ENCODE measurements at regions not wholly inside any gene's neighbourhood (a gene's known extent, or its start where the extent isn't known, plus 50 kb on each side); places are given as distances from the start of the nearest gene placed in this dataset.

DNA sequence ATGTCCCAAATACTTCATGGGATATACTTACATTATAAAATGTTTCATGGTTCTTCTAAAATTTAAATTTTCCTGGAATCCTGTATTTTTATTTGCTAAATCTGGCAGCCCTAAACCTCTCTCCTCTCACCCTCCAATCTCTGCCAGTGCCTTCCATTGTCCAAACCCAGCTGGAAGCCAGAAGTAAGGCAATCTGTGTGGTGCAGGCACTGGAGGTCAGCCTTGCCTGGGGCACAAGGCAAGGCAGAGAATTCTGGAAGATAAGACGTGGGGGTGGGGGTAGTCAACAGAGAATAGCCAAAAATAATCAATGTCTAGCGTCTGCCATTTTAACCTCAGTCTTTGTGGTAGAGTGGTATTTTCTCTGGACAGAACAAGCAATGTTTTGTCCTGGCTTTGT lies 381.7 kb downstream of the GPAM start:
- Histone ChIP-seq H3K9ac (ENCODE audit: low read depth, low read length, poor library complexity, severe bottlenecking) (no peak overlapping the region), H3K27me3 (ENCODE audit: insufficient read depth, low read length, poor library complexity, severe bottlenecking) (no peaks in the 10 kb centered on the region), H3K9me3 (ENCODE audit: insufficient read depth, low read depth, low read length) (no peaks in the 10 kb centered on the region), H3K4me1 (ENCODE audit: insufficient read depth, low read length, poor library complexity, severe bottlenecking) (no peaks in the 10 kb centered on the region), H3K79me2 (ENCODE audit: insufficient read depth, low read length) (no peaks in the 10 kb centered on the region), H3K4me3 (ENCODE audit: low read length, poor library complexity, severe bottlenecking) (no peak overlapping the region), H3K4me2 (ENCODE audit: low read depth, low read length, poor library complexity, severe bottlenecking) (no peak overlapping the region), H3K36me3 (ENCODE audit: insufficient read depth, low read length) (no peaks in the 10 kb centered on the region), H3F3A (ENCODE audit: low read depth) (no peaks in the 10 kb centered on the region), H2AFZ (ENCODE audit: low read length) (no peak overlapping the region), H3K9me2 (replicated peaks; ENCODE audit: low read depth, low read length) (no peaks in the 10 kb centered on the region), H4K20me1 (ENCODE audit: insufficient read depth, low read length, poor library complexity, severe bottlenecking) (no peaks in the 10 kb centered on the region)
- TF ChIP-seq EZH2phosphoT487 (IDR thresholded peaks at IDR 0.05; ENCODE audit: borderline replicate concordance), result no peak
- TF ChIP-seq, protein P1, sequence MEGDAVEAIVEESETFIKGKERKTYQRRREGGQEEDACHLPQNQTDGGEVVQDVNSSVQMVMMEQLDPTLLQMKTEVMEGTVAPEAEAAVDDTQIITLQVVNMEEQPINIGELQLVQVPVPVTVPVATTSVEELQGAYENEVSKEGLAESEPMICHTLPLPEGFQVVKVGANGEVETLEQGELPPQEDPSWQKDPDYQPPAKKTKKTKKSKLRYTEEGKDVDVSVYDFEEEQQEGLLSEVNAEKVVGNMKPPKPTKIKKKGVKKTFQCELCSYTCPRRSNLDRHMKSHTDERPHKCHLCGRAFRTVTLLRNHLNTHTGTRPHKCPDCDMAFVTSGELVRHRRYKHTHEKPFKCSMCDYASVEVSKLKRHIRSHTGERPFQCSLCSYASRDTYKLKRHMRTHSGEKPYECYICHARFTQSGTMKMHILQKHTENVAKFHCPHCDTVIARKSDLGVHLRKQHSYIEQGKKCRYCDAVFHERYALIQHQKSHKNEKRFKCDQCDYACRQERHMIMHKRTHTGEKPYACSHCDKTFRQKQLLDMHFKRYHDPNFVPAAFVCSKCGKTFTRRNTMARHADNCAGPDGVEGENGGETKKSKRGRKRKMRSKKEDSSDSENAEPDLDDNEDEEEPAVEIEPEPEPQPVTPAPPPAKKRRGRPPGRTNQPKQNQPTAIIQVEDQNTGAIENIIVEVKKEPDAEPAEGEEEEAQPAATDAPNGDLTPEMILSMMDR (conservative IDR thresholded peaks at IDR 0.05; ENCODE audit: low read length), result no peak

DNA sequence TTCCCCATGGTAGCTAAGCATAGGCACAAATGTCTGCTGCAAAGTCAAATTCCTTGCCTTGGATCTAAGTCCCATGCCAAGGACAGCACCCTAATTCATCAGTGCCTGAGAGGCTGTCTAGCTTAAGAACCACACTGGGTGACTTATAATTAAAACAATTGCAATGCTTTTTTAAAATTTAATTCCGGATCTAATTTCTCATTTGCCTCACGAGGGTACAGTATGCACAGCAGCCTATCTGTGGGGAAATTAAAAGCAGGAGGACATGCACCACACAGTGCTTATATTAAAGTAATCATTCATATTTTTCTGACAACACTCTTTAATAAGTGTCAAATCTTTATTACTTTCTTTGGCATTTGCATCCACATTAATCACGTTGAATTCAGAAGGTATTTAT lies 378.8 kb downstream of the GPAM start:
- H3K79me2 ChIP-seq (ENCODE audit: insufficient read depth, low read length), result no peaks in the 10 kb centered on the region
- no peaks in the 10 kb centered on the region for H3F3A ChIP-seq (ENCODE audit: low read depth)
- no peak overlapping the region for H2AFZ ChIP-seq (ENCODE audit: low read length)
- no peaks in the 10 kb centered on the region for H3K27me3 ChIP-seq (ENCODE audit: insufficient read depth, low read length, poor library complexity, severe bottlenecking)
- H3K4me2 ChIP-seq (ENCODE audit: low read depth, low read length, poor library complexity, severe bottlenecking), result no peak overlapping the region
- H4K20me1 ChIP-seq (ENCODE audit: insufficient read depth, low read length, poor library complexity, severe bottlenecking), result no peaks in the 10 kb centered on the region
- H3K9ac ChIP-seq (ENCODE audit: low read depth, low read length, poor library complexity, severe bottlenecking), result no peak overlapping the region
- TF ChIP-seq EZH2phosphoT487 (IDR thresholded peaks at IDR 0.05; ENCODE audit: borderline replicate concordance), result no peak
- TF ChIP-seq, protein P1 (conservative IDR thresholded peaks at IDR 0.05; ENCODE audit: low read length), result no peak
- no peaks in the 10 kb centered on the region for H3K9me3 ChIP-seq (ENCODE audit: insufficient read depth, low read depth, low read length)
- H3K36me3 ChIP-seq (ENCODE audit: insufficient read depth, low read length), result no peaks in the 10 kb centered on the region
- H3K4me3 ChIP-seq (ENCODE audit: low read length, poor library complexity, severe bottlenecking), result no peak overlapping the region
- H3K4me1 ChIP-seq (ENCODE audit: insufficient read depth, low read length, poor library complexity, severe bottlenecking), result no peaks in the 10 kb centered on the region
- no peaks in the 10 kb centered on the region for H3K9me2 ChIP-seq (replicated peaks; ENCODE audit: low read depth, low read length)

DNA sequence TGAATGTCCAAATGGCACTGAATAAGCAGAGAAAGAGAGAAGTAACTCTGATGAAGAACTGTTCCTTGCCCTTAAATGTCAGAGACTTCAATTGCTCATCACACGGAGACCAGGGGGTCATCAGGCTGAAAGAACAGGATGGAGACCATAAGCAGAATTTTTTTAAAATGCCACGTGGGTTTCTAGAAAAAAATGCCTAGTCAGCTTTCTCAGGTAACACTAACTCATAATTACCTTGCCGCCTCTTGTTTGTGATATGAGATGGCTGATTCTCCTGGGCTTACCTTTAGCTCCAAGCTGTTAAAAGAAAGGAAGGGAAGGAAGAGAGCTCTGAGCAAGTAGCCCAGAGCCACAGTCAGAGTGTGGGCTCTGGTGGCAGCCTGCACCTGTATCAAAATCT lies 372.0 kb downstream of the GPAM start:
- Histone ChIP-seq H3K9ac (ENCODE audit: low read depth, low read length, poor library complexity, severe bottlenecking) (no peak overlapping the region), H3K4me1 (ENCODE audit: insufficient read depth, low read length, poor library complexity, severe bottlenecking) (no peaks in the 10 kb centered on the region), H3K36me3 (ENCODE audit: insufficient read depth, low read length) (no peaks in the 10 kb centered on the region), H3K27me3 (ENCODE audit: insufficient read depth, low read length, poor library complexity, severe bottlenecking) (no peaks in the 10 kb centered on the region), H3K79me2 (ENCODE audit: insufficient read depth, low read length) (no peaks in the 10 kb centered on the region), H2AFZ (ENCODE audit: low read length) (no peak overlapping the region), H3K9me2 (replicated peaks; ENCODE audit: low read depth, low read length) (no peaks in the 10 kb centered on the region), H4K20me1 (ENCODE audit: insufficient read depth, low read length, poor library complexity, severe bottlenecking) (no peaks in the 10 kb centered on the region), H3F3A (ENCODE audit: low read depth) (no peaks in the 10 kb centered on the region), H3K4me2 (ENCODE audit: low read depth, low read length, poor library complexity, severe bottlenecking) (no peak overlapping the region), H3K4me3 (ENCODE audit: low read length, poor library complexity, severe bottlenecking) (no peak overlapping the region), H3K9me3 (ENCODE audit: insufficient read depth, low read depth, low read length) (no peaks in the 10 kb centered on the region; the same call in 1 of the 2 replicates)
- TF ChIP-seq EZH2phosphoT487 (IDR thresholded peaks at IDR 0.05; ENCODE audit: borderline replicate concordance), result no peak
- TF ChIP-seq, protein P1 (conservative IDR thresholded peaks at IDR 0.05; ENCODE audit: low read length), result no peak

All from Loucy (cell line).